ENCODE measurements at regions not wholly inside any gene's neighbourhood (a gene's known extent, or its start where the extent isn't known, plus 50 kb on each side); places are given as distances from the start of the nearest gene placed in this dataset.
"Not testable (repeated sequence)": the region's sequence is repeated elsewhere in the genome, so short reads cannot be mapped to it uniquely, and the experiment has no call there.

DNA sequence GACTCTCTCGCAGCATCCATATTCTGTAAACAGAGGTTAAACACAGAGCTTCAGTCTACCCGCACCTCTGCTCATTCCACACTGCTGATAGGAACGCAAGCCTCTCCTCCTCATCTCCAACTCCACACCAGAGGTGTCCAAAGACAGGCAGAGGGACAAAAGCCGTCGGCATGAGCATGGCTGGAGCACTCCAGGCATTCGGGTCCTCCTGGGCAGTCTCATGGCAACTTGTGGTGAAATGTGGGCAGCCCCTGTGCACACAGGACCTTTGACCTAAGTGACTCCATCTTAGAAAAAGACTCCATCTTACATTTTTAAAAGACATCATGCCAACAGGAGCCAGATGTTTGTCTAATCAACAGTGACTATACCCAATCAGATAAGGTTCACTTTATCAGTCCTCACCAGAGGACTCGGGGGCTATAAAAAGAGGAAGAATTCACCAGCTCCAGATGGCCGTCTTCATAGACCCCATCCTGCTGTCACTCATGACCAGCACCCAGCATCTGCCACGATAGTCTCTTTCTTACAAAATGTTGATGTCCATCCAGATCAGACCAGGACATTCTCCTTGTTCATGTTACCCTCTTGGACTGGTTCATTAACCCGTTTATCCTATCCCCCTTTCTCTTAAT, 304.4 kb downstream of the ANAPC1 start:
- H3K4me3 Mint-ChIP-seq; H3K9me3 Mint-ChIP-seq; H3K4me1 Mint-ChIP-seq (ENCODE audit: low read depth); H3K36me3 Mint-ChIP-seq (ENCODE audit: insufficient read depth); DNase-seq; ATAC-seq; H3K27me3 Mint-ChIP-seq (ENCODE audit: low read depth): not testable (repeated sequence)

DNA sequence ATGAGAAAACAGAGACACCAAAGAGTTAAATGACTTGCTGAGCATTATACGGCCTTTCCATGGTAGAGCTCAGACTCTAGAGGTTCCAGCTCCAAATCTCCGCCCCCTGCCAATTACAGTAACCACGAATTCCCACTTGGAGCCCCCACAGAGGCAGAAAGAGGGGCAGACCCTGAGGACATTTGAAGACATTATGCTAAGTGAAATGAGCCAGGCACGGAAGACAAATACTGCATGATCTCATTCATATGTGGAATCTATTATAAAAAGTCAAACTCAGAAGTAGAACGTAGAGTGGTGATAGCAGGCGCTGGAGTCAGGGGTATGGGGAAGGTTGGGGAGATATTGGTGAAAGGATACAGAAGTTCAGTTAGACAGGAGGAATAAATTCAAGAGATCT, 303.4 kb downstream of the ANAPC1 start:
- H3K36me3 Mint-ChIP-seq (ENCODE audit: insufficient read depth); H3K27me3 Mint-ChIP-seq (ENCODE audit: low read depth); H3K4me3 Mint-ChIP-seq: not testable (repeated sequence)

DNA sequence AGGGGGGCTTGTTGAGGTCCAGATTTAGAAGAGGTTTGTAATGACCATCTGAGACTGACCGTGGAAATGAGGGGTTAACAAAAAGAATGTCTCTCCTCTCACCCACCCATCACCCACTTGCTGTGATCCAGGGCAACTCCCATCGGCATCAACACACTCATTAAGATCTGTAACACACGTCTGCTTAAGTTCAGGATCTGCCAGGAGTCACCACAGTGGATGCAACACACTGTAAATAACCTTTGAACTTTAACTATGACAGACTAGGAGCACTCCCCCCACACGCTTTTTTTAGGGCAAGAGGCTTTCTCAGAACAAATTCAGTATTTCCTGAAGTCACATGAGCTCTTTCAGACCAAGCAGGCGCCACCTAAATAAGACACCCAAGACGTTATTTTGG, 301.9 kb downstream of the ANAPC1 start:
- H3K36me3 Mint-ChIP-seq (ENCODE audit: insufficient read depth); H3K27me3 Mint-ChIP-seq (ENCODE audit: low read depth); H3K9me3 Mint-ChIP-seq; ATAC-seq; DNase-seq; H3K4me3 Mint-ChIP-seq; H3K4me1 Mint-ChIP-seq (ENCODE audit: low read depth): not testable (repeated sequence)

More for the DNA sequence above, 303.4 kb downstream of the ANAPC1 start:
- not testable (repeated sequence) for DNase-seq; H3K4me1 Mint-ChIP-seq (ENCODE audit: low read depth); ATAC-seq; H3K9me3 Mint-ChIP-seq

DNA sequence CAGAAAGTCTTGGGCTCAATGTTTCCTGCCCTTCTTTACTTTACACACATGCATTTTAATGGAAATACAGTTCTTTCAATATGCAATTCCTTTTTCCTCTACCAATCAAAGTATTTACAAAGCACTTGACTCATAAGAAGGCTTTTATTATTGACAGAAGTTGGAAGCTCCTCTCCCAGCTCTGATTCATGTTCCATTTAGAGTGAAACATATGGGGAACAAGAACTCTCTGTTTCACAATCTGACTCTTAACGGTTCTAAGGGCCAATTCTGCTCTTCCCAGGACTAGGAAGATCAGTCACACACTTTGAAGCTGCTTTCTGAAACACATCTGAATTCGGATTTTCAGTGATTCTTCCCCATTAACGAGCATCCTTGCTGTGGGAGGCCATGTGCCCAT, 300.5 kb downstream of the ANAPC1 start:
- not testable (repeated sequence) for ATAC-seq; H3K36me3 Mint-ChIP-seq (ENCODE audit: insufficient read depth); H3K4me3 Mint-ChIP-seq

DNA sequence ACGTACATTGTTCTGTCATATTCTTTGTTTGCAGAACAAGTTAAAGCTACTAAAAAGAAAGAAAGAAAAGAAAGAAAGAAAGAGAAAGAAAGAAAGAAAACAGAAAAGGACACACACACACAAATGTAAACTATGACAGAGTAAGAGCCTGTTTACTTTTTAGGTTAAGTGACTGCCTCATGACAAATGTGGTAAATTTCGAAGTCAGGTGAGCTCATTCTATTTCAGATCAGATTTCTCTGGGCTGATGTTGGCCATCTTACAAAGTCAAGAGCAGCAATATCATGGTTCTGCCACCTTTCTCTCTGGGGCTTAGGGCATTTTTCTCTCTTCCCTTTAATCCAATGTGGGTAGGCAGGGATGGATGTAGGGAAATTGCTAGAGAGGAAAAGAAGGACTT, 299.5 kb downstream of the ANAPC1 start:
- H3K36me3 Mint-ChIP-seq (ENCODE audit: insufficient read depth); ATAC-seq; H3K4me1 Mint-ChIP-seq (ENCODE audit: low read depth): not testable (repeated sequence)

More for the DNA sequence above, 300.5 kb downstream of the ANAPC1 start:
- H3K27me3 Mint-ChIP-seq (ENCODE audit: low read depth); H3K4me1 Mint-ChIP-seq (ENCODE audit: low read depth); H3K9me3 Mint-ChIP-seq; DNase-seq: not testable (repeated sequence)

DNA sequence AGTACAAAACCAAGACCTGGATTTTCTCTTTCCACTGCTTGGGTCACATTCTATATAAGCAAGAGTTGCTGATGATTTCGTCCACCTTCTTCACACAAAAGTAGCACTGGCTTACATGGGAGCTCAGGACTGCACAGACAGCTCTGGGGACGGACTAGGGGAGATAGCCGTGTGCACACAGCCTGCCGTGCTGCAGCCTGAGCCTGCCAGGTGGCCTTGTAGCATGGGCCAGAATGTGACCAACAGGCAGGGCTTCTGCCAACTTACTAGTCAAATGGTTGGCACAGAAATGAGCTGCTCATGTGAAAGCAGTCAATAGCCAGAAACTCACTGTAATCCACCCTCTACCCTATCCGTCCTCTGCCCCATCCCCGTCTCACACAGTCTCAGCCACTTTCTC, 299.0 kb downstream of the ANAPC1 start:
- not testable (repeated sequence) for H3K4me3 Mint-ChIP-seq; ATAC-seq; H3K9me3 Mint-ChIP-seq; DNase-seq; H3K4me1 Mint-ChIP-seq (ENCODE audit: low read depth); H3K36me3 Mint-ChIP-seq (ENCODE audit: insufficient read depth); H3K27me3 Mint-ChIP-seq (ENCODE audit: low read depth)

More for the DNA sequence above, 299.5 kb downstream of the ANAPC1 start:
- not testable (repeated sequence) for DNase-seq; H3K4me3 Mint-ChIP-seq; H3K27me3 Mint-ChIP-seq (ENCODE audit: low read depth); H3K9me3 Mint-ChIP-seq

DNA sequence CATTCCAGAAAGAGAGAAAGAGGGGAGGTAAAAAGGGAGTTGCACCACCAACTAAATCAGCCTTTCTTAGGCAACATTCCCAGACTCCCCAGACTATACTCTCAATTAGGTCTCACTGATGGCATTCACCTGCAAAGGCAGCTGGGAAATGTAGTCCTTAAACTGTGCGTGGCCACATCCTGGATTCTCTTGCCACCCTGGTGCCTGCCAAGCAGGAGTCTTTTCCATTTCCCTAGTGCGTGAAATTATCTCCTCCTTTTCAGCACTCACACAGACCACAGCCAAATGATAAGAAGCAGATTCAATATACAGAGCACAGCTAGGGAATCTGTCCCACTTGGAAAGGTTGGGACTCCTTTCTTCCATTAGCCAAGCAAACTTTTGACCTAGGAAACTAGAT, 298.0 kb downstream of the ANAPC1 start:
- H3K36me3 Mint-ChIP-seq (ENCODE audit: insufficient read depth); H3K27me3 Mint-ChIP-seq (ENCODE audit: low read depth); DNase-seq; H3K4me1 Mint-ChIP-seq (ENCODE audit: low read depth); H3K4me3 Mint-ChIP-seq; H3K9me3 Mint-ChIP-seq; ATAC-seq: not testable (repeated sequence)

DNA sequence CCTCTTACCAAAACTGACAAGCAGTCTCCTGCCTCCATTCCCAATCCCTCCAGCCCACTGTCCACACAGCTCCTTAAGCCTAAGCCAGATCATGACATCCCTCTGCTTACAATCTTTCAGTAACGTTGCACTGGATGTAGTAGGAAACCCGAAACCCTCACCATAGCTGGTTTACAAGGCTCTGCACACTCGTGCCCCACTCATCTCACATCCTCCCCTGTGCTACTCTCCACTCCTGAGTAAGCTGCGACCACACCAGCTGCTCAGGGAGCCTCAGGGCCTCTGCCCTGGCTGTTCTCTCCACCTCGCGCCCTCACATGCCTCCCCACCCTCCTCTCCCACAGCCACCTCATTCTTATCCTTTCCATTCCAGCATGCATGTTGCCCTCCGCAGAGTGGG, 288.9 kb downstream of the ANAPC1 start:
- H3K36me3 Mint-ChIP-seq (ENCODE audit: insufficient read depth); H3K4me3 Mint-ChIP-seq; H3K9me3 Mint-ChIP-seq; H3K4me1 Mint-ChIP-seq (ENCODE audit: low read depth); ATAC-seq; DNase-seq; H3K27me3 Mint-ChIP-seq (ENCODE audit: low read depth): not testable (repeated sequence)

DNA sequence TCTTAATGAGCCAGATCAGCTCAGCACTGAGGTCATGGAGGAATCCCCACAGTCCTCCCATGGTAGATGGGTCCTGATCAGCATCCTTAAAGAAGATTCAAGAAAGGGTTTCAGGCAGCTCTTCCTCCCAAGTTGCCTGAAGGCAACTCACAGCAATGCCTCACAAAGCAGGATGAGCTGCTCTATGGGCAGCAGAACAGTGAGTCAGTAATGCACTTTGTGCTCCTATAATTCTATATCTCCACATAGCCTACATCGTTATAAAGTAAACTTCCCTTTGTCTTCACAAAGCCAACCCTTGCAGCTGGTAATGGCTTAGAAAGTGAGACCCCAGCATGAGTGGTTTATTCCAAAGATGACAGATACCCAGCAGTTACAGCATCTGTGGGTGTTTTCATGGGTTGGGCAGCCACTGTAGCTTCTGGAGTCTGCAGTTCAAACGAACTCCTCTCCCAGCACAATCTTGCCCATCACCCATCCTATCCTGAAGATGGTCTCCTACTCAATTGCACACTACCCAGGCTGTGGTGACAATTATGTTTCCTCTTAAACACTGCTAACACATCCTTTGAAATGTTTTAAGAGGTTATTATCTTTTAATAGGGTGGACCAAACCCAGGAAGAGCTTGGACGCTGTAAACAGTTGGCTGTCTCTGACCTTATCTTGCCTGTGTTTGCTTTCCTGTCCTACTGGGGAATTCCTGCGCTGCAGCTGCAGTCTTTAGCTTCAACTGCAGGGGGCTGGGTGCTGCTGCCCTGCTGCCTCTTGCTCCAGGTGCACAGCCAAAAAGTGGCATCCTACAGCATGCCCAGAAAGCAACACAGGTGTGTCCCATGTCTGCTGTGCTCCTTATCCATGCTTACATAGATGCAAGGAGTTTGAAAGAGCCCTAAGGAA, 286.9 kb downstream of the ANAPC1 start:
- not testable (repeated sequence) for H3K4me1 Mint-ChIP-seq (ENCODE audit: low read depth); H3K36me3 Mint-ChIP-seq (ENCODE audit: insufficient read depth); H3K27me3 Mint-ChIP-seq (ENCODE audit: low read depth); H3K9me3 Mint-ChIP-seq; H3K4me3 Mint-ChIP-seq; DNase-seq
- ATAC-seq, result peak in 1 of 2 donors; percentile 42

DNA sequence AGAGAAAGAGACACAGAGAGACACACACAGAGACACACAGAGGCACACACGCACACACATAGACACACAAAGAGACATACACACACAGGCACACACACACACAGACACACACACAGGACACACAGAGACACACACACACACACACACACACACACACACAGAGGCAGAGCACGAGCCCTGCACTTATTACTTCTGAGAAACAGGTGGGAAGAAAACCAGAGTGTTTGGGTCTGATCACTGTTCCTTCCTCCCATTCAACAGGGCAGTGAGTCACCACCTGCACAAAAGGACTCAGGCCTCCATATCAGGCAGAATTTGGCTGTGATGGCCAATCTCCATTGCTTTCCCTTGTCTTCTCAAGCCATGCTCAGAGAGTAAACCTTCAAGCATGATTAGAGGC, 285.0 kb downstream of the ANAPC1 start:
- H3K4me1 Mint-ChIP-seq (ENCODE audit: low read depth); DNase-seq; H3K36me3 Mint-ChIP-seq (ENCODE audit: insufficient read depth); H3K9me3 Mint-ChIP-seq; H3K27me3 Mint-ChIP-seq (ENCODE audit: low read depth); H3K4me3 Mint-ChIP-seq: not testable (repeated sequence)
- ATAC-seq, result peak; percentile 49 to 73

DNA sequence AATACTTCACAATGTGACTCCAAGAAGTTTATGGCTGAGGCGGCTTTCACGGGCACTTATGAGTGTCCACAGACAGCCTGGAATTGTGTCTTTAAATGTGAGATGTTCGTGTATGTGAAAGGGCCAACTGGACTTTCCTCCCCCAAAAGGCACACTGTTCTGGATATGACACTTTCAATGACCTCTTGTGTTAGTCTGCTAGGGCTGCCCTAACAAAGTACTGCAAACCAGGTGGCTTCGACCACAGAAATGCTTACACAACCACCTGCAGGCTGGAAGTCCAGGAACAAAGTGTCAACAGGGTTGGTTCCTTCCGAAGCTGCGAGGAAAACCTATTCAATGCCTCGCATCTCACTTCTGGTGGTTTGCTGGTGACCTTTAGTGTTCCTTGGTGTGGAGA, 281.7 kb downstream of the ANAPC1 start:
- H3K4me3 Mint-ChIP-seq; H3K27me3 Mint-ChIP-seq (ENCODE audit: low read depth); DNase-seq; H3K36me3 Mint-ChIP-seq (ENCODE audit: insufficient read depth); H3K9me3 Mint-ChIP-seq; ATAC-seq; H3K4me1 Mint-ChIP-seq (ENCODE audit: low read depth): not testable (repeated sequence)

DNA sequence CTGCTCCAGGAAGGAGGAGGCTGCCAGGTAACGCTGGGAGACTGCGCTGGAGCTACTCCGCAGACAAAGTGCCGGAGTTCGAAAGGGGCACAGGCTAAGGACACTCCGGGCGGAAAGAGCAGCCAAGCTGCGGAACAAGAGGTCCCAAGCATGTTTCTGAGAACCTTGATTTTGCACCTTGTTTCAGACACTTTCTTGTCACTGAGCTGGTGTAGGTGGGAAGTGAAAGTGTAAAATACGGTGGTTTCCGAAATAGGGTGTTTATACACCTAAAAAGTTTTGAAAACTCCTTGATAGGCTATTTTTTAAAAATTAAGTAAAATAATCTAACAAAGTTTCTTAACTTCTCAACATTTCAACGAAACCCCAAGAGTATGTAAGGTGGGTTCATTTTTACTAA, 278.2 kb downstream of the ANAPC1 start:
- ATAC-seq; H3K9me3 Mint-ChIP-seq; H3K4me3 Mint-ChIP-seq; H3K4me1 Mint-ChIP-seq (ENCODE audit: low read depth); H3K36me3 Mint-ChIP-seq (ENCODE audit: insufficient read depth); H3K27me3 Mint-ChIP-seq (ENCODE audit: low read depth); DNase-seq: not testable (repeated sequence)

DNA sequence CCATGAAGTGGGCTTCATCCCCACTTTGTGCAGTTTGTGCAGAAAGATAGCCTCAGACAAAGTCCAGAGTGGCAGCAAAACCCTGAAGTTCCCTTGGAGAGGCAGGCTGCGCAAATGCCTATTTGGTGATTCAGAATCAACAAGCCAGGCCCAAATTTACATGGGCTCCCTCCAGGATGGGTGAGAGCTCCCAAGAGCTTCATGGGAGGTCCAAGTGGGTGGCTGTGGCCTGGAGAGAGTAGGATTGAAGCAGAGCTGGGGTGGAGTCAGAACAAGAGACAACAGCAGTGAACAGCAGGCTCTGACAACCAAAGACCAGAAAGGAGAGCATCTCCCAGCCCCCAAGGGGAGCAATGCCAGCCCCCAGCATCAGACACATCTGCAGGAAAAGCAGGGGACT, 277.4 kb downstream of the ANAPC1 start:
- not testable (repeated sequence) for H3K36me3 Mint-ChIP-seq (ENCODE audit: insufficient read depth); H3K4me3 Mint-ChIP-seq; H3K4me1 Mint-ChIP-seq (ENCODE audit: low read depth); DNase-seq; H3K27me3 Mint-ChIP-seq (ENCODE audit: low read depth); ATAC-seq; H3K9me3 Mint-ChIP-seq

DNA sequence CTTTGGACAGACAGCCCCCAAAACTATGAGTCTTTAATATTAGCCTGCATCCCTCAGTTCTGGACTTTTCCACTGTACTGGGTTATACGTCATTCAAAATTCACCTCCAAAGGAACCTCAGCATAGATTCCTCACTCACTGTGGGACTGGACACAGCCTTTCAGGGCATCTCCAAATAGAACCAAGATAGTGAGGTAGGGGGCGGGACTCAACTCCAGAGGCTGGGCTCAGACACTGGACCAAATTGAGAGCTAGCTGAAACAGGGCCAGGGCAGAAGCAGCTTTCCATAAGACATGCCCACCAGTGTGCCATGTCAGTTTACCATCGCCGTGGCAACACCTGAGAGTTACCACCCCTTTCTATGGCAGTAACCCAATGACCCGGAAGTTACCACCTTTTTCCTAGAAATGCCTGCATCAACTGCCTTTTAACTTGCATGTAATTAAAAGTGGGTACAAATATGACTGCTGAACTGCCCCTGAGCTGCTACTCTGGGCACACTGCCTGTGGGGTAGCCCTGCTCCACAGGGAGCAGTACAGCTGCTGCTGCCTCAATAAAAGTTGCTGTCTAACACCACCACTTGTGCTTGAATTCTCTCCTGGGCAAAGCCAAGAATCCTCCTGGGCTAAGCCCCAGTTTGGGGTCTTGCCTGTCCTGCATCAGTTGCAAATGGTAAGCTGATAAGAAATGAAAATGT, 274.7 kb downstream of the ANAPC1 start:
- not testable (repeated sequence) for DNase-seq; H3K36me3 Mint-ChIP-seq (ENCODE audit: insufficient read depth); H3K9me3 Mint-ChIP-seq; H3K27me3 Mint-ChIP-seq (ENCODE audit: low read depth); ATAC-seq; H3K4me3 Mint-ChIP-seq; H3K4me1 Mint-ChIP-seq (ENCODE audit: low read depth)

DNA sequence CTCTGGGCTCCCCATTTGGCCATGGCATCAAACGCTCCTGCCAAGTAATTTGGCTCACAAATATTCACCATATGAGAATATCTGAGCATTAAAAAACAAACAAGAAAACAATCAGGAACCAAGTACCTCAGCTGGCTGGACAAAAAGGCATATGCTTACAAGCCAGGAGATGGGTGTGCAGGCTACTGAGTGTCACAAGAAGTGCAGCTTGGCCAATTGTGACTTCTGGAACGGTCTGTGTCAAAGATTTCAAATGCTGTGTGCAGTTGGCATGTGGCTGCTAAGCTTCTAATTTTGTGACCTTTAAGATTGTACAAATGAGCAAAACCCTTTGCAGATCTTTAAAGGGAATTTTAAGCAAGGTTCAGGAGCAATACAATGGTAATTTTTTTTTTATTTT, 274.0 kb downstream of the ANAPC1 start:
- H3K36me3 Mint-ChIP-seq (ENCODE audit: insufficient read depth); ATAC-seq; DNase-seq; H3K27me3 Mint-ChIP-seq (ENCODE audit: low read depth); H3K4me1 Mint-ChIP-seq (ENCODE audit: low read depth); H3K4me3 Mint-ChIP-seq; H3K9me3 Mint-ChIP-seq: not testable (repeated sequence)
